ENCODE measurements at regions not wholly inside any gene's neighbourhood (a gene's known extent, or its start where the extent isn't known, plus 50 kb on each side); places are given as distances from the start of the nearest gene placed in this dataset.
A peak's percentile ranks its signal among the peaks of the same experiment; 100 is the strongest.

GRCh38 chr1:178643831-178644230 is 81.2 kb upstream of the RALGPS2 start (continued):
- TF ChIP-seq CTCF (conservative IDR thresholded peaks at IDR 0.05; ENCODE audit: low read depth in 2 of 2), result no peak

GRCh38 chr1:178644308-178645120 is 80.5 kb upstream of the RALGPS2 start:
- Mint-ChIP-seq H3K27me3 (ENCODE audit: insufficient read depth, low read depth, poor library complexity) (peaks cover 2% of the 10 kb centered on the region), H3K4me1 (peaks cover 32% of the 10 kb centered on the region), H3K36me3 (ENCODE audit: low read depth) (no peaks in the 10 kb centered on the region), H3K27ac (no peak overlapping the region; the same call in 1 of the 2 replicates), H3K9me3 (no peaks in the 10 kb centered on the region), H3K4me3 (no peak overlapping the region)
- Histone ChIP-seq H3K27ac (ENCODE audit: low read depth) (no peak overlapping the region), H3K4me2 (0 out of 2 replicates have a peak overlapping the region, but pooled peaks have one; percentile 12), H4K20me1 (replicated peaks; ENCODE audit: insufficient read depth) (no peaks in the 10 kb centered on the region), H3K4me3 (no peak overlapping the region), H3K9me2 (ENCODE audit: insufficient read depth) (no peaks in the 10 kb centered on the region), H3K27me3 (ENCODE audit: insufficient read depth) (no peaks in the 10 kb centered on the region), H3K4me1 (ENCODE audit: insufficient read depth) (peaks cover 8% of the 10 kb centered on the region; the same call in 1 of the 2 replicates), H3K79me2 (replicated peaks; ENCODE audit: insufficient read depth) (no peaks in the 10 kb centered on the region), H3F3A (replicated peaks; ENCODE audit: low read depth) (no peaks in the 10 kb centered on the region), H2AFZ (no peak overlapping the region), H3K36me3 (ENCODE audit: insufficient read depth) (no peaks in the 10 kb centered on the region)
- DNase-seq (ENCODE audit: low spot score), result no peak
- TF ChIP-seq ZNF331 (CRISPR knock-in tag; IDR thresholded peaks at IDR 0.05; ENCODE audit: low read depth) (no peak), ETS1 (IDR thresholded peaks at IDR 0.05) (no peak), JUNB (IDR thresholded peaks at IDR 0.05; ENCODE audit: unreplicated experiment) (no peak), NANOG (IDR thresholded peaks at IDR 0.05; ENCODE audit: borderline replicate concordance) (no peak), CREB1 (CRISPR knock-in tag; IDR thresholded peaks at IDR 0.05; ENCODE audit: low read depth) (no peak)
- no peak for ATAC-seq

GRCh38 chr1:178645157-178645807 is 79.8 kb upstream of the RALGPS2 start:
- peaks cover 32% of the 10 kb centered on the region for H3K4me1 Mint-ChIP-seq
- peak overlapping the region; percentile 71 for H3K27ac Mint-ChIP-seq
- H3K4me3 Mint-ChIP-seq, result peak overlapping the region; percentile 41; the same call in 2 of the 3 replicates
- H3K27ac ChIP-seq (ENCODE audit: low read depth), result no peak overlapping the region
- no peaks in the 10 kb centered on the region for H3K36me3 ChIP-seq (ENCODE audit: insufficient read depth)
- peak; percentile 84 for ATAC-seq
- H3K4me2 ChIP-seq, result peak overlapping the region; percentile 12
- H3F3A ChIP-seq (replicated peaks; ENCODE audit: low read depth), result no peaks in the 10 kb centered on the region
- H3K27me3 Mint-ChIP-seq (ENCODE audit: insufficient read depth, low read depth, poor library complexity), result peaks cover 2% of the 10 kb centered on the region
- DNase-seq (ENCODE audit: low spot score), result peak; percentile 40
- no peaks in the 10 kb centered on the region for H3K36me3 Mint-ChIP-seq (ENCODE audit: low read depth)
- no peak overlapping the region for H3K4me3 ChIP-seq
- no peaks in the 10 kb centered on the region for H3K9me2 ChIP-seq (ENCODE audit: insufficient read depth)
- TF ChIP-seq CTCF (conservative IDR thresholded peaks at IDR 0.05; ENCODE audit: low read depth in 2 of 2) (peak in 1 of 2 experiments; percentile 12; a peak in 1 of 4 replicates), POLR2AphosphoS5 (IDR thresholded peaks at IDR 0.05; ENCODE audit: low read depth) (no peak)
- no peaks in the 10 kb centered on the region for H4K20me1 ChIP-seq (replicated peaks; ENCODE audit: insufficient read depth)
- peak overlapping the region; percentile 23; the same call in 1 of the 2 replicates for H2AFZ ChIP-seq
- no peaks in the 10 kb centered on the region for H3K27me3 ChIP-seq (ENCODE audit: insufficient read depth)
- no peaks in the 10 kb centered on the region for H3K79me2 ChIP-seq (replicated peaks; ENCODE audit: insufficient read depth)
- H3K4me1 ChIP-seq (ENCODE audit: insufficient read depth), result peaks cover 8% of the 10 kb centered on the region; the same call in 1 of the 2 replicates
- H3K9me3 Mint-ChIP-seq, result no peaks in the 10 kb centered on the region
